HEK293 (cell line): ENCODE measurements at regions not wholly inside any gene's neighbourhood (a gene's known extent, or its start where the extent isn't known, plus 50 kb on each side); places are given as distances from the start of the nearest gene placed in this dataset.

Experiments
- HOXA7 ChIP-seq: sonication (generic); formaldehyde crosslinking; IDR thresholded peaks from 2 replicates; pipeline ENCODE4 v1.8.1; 2022; ENCODE audit warnings: missing genetic modification reagents, borderline replicate concordance
- ZNF416 ChIP-seq: fragments of 450-650 bp; formaldehyde crosslinking; IDR thresholded peaks from 2 replicates; pipeline ENCODE4 v1.5.1; 2016; ENCODE audit warnings: missing biosample characterization, missing genetic modification characterization
- ZNF777 ChIP-seq: fragments of 450-650 bp; formaldehyde crosslinking; IDR thresholded peaks from 2 replicates; pipeline ENCODE4 v1.5.1; 2017; ENCODE audit warnings: missing biosample characterization, missing genetic modification characterization, borderline replicate concordance

- no peak for TF ChIP-seq ZNF777
- TF ChIP-seq ZNF416 (tag by site-specific recombination) = no peak
- no peak for TF ChIP-seq HOXA7 (CRISPR knock-in tag)
These were observed 276.6 kb downstream of the RNF152 start for GRCh38 chr18:61616111-61616610.
